HG03095 (cell line): ENCODE measurements at regions not wholly inside any gene's neighbourhood (a gene's known extent, or its start where the extent isn't known, plus 50 kb on each side); places are given as distances from the start of the nearest gene placed in this dataset.

Source experiments
- ATAC-seq: cut with Tn5 transposase; IDR thresholded peaks from one replicate; pipeline ENCODE4 v1.9.1; 2021; ENCODE audit warnings: moderate library complexity; ENCODE audit not compliant: unreplicated experiment

DNA sequence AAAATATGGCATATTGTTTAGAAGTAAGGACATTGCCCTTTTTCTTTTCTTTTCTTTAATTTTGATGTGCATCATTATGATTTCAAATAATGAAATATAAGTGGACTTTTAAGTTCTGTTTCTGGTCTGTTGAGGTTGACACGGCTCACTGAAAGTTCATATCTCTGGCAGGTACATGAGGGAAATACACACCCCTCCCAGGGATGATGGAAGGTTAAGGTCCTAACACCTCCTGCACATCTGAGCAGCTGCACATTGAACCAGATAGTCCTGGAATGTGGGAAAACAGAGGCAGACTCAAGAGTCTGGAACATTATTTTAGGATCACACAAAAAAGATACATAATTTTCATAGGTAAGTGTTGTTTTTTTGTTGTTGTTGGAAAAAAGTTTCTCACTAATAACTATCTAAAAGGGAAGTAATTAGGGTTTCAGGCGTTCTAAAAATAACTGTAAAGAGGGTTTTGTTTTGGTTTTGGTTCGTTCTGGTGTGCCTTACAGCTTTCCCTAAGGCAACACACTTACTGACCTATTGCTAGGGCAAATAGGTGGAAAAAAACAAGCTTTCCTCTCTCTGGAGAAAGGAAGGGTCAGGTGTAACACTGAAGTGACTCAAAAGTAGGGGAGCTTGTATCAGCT, 201.2 kb upstream of the PRKCQ start:
- ATAC-seq: no peak

DNA sequence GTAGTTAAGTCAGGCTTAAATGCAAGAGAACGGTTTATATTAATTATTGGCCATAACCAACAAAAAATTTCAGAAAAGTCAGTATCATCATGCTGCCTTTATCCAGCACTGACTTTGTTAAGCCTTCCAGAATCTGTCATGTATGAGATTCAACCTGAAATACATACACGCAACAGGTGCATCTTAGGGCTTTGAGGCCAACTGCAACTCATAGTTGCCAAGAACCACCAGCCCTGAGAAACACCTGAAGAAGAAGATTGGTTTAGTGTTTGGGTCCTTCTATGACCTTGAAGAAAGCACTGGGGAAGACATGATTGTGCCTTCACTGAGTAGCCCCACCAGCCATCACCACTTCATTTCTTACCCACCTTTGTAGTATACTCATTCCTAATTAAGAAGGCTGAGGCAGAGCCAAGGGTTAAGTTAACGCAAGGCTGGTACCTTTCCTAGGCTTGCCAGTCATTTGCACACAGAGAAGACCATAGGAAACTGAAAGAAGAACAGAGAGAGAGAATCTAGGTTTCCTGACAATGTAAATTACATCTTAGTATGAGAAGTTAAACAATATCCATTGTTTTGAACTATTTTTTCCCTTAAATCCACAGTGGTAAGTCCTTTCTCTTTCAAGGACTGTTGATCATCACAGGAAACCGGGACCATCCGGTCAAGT, 200.1 kb upstream of the PRKCQ start:
- no peak for ATAC-seq

DNA sequence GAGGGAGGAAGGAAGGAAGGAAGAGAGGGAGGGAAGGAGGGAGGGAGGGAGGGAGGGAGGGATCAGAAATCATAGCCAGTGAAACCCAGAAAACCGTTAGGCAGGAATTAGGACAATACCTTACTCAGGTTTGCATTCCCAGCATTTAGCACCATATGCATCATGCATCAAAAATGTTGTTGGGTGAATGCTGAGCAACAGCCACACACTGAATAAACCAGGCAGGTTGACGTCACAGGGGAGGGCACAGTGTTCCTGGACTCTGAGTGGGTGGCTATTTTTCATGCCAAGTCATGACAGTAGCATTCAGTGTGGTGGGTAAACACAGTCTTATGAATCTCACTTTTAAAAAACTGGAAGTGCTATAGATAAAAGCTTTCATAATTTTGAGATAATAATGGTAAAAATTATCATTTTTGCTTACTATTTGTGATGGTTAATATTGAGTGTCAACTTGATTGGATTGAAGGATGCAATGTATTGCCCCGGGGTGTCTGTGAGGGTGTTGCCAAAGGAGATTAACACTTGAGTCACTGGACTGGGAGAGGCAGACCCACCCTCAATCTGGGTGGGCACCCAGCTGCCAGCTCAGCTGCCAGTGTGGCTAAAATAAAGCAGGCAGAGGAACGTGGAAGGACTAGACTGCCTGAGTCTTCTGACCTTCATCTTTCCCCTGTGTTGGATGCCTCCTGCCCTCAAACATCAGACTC, 199.1 kb upstream of the PRKCQ start:
- no peak for ATAC-seq

DNA sequence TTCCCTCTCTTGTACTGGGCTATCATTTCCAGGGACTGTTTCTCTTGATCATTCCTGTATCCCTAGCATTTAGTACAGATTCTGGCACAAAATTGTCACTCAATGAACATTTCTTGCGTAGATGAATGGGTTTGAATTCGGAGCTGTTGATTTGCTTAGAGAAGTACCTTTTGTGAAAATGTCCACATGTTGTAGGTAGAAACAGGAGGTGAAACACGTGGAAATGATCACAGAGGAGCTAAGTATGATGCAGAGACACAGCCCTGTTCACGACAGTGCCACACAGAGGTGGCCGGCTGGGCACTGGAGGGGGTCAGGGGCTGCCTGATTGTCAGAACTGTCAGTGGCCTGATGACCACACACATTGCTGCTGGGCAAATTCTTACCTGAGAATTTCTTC, 196.1 kb upstream of the PRKCQ start:
- no peak for ATAC-seq

DNA sequence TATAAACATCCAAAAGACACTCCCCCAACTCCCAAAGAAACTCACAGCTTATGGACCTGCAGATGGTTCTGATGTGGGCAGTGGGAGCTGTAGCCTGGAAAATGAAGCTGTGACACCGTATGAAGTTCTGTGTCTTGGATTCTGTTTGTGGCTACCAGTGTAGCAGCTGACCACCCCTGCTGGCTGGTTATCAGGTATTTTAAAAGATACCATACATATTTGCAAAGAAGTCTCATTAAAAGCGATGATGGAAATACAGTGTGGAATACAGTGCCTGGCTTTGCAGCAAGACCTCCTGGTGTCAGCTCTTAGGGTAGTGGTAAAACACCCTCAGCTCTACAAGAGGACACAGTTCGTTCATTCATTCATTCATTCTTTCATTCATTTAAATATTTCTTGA, 194.3 kb upstream of the PRKCQ start:
- ATAC-seq: no peak

DNA sequence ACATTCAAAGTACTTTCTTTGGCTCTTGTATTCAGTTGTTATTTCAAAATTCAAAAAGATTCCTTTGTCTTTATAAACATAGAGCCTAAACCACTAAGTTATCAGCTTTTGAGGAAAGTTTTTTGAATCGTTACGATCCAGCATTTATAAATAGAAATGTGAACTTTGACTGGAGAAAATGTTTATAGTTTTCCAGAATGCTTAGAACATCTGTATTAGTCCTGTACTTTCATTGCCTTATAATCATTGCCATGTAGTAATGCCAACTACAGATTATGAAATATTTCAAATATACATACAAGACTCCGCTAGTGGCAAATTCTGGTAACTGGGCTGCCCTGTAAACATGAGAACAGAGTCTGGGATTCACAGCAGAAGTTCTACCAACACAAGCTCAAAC, 191.3 kb upstream of the PRKCQ start:
- no peak for ATAC-seq

DNA sequence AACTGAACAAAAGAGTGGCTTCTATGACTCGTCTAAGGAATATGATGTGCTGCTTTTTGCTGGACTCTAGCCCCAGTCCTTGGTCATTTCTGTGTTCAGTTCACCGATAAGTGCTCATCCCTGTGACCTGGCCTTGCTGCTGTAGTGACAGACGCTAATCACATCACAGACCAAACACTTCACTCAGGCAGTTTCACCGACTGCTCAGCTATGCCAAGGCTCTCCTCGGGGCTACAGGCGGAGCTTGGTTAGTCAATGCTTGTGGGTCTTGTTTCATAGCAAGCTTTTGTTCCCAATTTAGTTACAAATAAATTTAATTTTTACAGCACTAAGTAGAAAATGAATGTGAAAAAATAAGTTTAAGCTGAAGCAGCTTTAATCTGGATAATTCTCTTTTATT, 190.8 kb upstream of the PRKCQ start:
- no peak for ATAC-seq

DNA sequence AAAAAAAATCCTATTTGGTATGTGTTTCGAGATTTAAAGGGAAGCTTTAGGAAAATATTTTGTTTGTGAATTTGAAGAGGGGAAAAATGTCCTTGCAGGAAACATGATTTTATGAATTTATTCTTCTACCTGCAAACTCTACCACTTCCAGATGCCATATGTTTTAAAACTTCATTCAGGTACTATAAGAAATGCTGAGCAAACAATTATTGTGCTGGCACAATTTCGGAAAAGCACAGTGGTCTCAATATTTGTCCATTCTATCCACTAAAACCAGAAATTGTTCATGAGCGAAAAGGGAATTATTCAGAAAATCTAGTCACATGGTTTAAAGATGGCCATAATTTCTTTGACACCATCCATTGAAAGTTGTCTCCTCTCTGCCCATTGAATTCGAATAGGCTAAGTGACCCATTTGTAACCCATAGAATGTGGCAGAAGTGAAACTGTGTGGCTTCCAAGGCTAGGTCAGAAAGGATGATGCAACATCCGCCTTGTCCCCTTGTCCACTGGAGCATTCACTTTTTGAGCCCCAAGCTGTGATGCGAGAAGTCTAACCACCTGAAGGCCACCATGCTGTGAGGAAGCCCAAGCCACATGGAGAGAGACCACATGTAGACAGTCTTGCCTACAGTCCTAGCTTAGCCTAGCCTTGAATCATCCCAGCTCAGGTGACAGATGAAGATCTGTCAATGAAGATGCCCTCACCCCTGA, 189.8 kb upstream of the PRKCQ start:
- no peak for ATAC-seq

DNA sequence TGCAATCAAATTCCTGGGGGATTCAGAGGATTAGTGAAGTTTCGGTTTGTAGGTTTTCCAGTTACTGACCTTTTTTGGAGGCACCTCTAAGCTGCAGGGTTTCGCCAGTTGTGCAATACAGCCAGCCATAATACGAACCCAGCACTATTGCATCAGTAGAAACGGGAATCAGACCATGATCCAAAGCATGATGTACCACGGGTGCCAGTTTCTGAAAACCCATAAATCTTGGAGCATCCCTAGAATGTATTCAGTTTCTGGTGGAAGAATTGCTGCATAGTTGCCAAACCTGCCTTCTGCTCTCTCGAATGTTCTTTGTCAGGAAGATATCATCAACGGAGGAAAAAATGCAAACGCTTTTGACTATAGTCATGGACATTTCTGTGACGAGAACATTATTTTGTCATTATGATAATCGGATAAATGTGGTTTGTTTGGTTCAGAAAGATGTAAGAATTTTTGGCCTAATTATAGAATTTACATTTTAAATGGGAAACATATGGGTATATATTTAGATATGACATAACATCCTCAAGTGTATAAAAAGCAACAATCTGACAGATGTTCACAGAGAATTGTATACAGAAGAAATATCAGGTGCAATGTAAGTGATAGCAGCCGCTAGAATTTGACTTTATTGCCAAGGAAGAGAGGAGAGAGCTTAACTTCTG, 186.2 kb upstream of the PRKCQ start:
- no peak for ATAC-seq

DNA sequence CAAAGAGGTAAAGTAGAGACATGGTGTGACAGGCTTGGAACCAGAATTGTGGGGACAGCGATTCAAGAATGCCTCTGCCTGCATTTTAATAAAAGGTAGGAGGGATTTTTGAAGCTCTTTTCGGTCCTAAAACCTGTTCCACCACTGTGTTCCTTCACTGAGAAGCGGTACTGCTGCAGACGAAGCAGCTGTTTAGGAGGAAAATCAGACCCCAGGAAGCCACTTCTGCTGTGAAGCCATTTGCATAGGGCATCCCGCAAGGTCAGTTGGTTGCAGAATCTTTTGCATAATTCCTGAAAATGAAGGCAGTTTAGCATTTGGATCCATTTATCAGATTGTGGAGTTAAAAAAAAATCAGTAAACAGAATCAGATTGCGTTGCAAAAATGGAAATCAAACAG, 183.3 kb upstream of the PRKCQ start:
- ATAC-seq: no peak

DNA sequence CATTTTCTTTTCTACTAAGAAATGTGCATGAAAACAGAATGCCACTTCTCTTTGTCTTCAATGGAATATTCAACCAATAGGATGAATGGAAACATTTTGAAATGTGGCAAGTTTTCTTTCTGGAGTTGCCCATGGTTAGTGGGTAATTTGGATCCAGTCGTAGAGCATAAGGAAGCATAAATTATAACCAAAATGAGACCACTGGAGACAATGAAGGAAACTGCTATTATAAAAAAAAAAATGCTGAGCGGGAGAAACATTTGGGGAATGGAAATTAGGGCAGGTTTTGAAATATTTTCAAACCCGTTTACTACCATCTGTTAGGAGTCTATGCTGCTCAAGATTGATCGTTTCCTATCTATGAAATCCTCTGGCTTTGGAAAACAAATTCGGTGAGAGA, 182.9 kb upstream of the PRKCQ start:
- no peak for ATAC-seq

DNA sequence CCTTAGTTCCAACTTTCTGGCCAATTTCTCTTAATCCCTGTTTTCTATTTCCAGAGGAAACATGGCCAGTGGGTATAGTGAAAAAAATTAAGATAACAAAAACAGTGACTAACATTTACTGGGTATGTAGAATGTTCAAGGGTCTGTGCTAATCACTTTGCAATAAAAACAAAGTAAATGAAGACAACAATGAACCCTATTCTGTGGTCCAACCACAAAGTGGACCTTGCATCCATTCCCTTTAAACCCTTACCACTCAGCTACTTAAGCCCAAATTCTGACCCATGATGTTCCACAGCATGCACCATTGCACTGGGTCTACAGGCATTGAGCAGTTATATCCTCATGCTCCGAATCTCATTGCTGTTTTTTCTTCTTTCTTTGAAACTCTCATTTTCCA, 179.9 kb upstream of the PRKCQ start:
- ATAC-seq: no peak

DNA sequence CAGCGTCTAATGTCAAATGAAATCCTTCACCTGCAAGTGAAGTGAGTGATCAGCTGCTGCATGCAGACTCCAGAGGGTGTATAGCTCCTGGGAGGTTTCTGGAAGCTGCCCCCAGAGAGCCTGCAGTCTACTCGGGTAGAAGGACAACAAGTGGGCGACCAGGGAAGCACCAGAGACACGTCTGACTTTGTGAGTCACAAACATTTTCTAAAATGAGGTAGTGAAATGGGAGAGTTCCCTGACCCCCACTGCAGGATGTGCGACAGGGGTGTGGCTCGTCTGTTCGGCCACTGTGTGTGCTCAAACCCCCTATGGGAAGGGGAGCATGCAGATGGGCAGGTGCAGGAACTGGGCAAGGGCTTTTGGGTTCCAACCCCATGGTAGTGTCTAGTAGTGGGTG, 177.1 kb upstream of the PRKCQ start:
- ATAC-seq: no peak

DNA sequence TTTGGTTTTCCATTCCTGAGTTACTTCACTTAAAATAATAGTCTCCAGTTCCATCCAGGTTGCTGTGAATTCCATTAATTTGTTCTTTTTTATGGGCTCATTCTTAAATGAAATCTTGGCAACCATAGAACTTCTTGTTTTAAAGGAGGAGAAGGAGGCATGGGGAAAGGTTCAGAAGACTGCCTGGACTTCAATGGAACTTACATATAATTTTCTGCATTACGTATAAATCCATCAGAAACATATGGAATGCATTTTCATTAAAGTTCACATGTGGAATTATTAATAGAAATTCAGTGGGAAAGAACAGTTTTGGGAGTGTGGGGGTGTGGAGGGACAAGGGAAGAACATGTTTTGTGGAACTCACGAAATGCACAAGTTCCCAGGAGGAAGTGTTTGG, 176.6 kb upstream of the PRKCQ start:
- ATAC-seq: no peak

DNA sequence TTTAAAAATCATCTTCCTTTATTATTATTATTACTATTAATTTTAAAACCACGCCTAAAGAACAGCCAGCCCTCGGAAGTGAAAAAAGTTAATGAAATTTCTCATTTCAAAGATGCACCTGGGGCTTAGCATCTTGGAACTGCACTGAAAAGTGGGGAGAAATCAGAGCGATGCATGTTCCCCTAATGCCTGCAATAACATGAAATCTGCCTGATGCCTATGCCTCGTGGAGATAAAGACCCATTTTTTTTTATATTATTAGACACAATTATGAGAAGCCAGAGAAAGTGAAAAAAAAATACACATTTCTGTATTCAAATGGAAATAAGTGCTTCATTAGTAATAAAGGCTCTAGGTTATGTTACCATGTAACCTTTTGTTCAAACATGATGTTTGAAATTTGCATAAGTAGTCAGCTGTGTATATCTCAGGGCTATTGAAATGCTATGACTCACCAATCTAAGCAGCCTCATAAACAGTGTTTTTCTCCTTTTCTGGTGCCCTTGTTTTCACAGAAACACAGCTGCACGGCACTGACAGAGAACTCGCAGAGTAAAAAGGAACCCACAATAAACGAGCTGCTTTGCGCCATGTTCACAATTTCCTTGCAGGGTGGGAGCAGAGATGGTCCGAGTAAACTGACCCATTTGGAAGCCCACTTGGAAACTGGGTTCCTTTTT, 175.8 kb upstream of the PRKCQ start:
- no peak for ATAC-seq

DNA sequence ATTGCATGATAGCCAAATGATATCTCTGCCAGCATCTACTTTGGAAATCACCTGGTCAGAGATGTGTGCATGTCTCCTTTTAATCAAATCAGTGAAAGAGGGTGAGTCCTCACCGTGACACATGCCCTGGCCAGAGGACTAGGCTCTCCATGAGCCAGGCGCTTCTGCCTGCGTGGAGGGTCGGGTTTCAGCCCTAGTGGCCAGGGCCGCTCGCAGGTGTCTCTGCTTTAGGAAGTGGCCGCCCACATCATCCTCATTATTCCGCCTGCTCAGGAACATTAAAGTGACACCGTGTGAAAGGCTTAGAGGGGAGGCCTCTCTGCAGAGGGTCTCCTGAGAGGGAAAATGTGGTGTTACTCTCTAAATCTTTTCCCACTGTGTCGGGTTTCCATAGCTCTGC, 173.6 kb upstream of the PRKCQ start:
- no peak for ATAC-seq

DNA sequence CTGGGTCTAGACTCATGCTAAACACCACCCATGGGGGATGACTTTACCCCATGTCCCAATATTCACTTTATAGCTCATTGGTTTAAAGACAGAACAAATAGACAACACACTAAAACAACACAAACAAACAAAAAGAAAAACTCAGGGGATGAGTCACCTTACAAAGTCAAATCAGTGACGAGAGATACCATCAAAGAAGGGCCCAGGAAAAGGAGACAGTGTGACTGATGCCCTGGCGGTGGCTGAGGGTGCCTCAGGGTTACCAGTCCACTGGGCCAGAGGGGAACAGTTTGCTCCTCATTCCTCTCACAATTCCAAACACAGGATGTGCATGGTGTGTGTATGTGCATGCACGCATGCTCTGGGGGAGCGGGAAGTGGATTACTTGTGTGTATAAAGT, 171.3 kb upstream of the PRKCQ start:
- no peak for ATAC-seq

DNA sequence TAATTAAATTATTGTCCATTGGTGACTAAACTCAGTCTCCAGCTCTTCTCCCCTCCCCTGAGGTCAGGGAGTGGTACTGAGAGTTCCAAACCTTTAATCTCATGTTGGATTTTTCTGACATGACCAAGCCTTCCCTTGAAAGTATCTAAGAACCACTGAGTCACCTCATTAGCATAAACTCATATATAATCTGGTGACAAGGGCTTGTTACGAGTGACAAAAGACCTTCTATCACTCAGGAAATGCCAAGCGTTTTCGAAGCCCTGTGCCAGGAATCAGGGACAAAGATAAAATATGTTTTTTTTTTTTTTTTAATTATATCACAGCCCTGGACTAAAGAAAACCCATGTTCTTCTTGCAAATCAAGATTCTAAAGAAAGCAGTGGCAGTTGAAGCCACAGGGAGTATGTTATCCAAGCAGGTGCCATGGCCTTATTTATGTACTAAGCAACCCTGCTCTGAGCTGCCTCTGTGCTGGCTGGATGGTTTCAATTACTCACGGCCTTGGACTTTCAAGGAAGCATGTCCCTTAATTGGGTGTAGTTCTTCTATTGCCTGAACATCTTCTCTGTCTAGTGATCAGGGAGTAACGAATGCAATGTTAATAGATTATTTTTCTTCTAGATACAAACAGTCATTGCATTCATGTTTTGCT, 169.0 kb upstream of the PRKCQ start:
- ATAC-seq: no peak

DNA sequence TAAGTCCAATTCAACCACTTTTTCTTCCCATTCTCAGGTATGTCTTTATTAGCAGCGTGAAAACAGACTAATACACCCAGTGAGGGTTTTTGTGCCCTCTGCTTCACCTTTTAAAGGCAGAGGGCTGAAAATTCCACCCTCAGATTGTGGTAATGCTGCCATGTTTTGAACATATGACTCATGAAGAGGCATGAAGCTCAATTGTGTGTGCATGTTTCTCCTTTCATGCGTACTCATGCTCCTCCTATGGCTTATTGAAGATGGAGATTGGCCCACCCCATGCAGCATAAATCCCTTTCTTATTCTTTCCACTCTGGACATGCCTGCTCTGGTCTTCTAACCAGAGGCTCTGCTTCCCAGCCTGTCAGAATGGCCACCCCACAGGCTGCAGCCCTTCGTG, 168.0 kb upstream of the PRKCQ start:
- ATAC-seq: no peak

DNA sequence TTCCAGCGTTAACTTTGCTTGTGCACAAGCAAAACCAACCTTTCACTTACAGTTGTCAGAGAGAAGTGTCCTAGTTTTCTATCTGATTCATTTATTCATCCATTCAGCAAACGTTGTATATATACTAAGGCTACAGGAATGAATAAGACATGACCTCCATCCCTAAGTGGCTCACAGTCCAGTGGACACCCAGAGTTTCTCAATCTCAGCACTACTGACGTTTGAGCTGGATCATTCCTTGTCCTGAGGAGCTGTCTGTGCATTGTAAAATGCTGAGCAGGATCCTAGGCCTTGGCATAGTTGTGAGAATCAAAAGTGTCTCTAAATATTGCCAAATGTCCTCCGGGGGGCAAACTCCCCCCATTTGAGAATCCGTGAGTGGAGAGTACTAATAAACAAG, 166.7 kb upstream of the PRKCQ start:
- ATAC-seq: no peak
